GM19324 (cell line): ENCODE measurements at regions not wholly inside any gene's neighbourhood (a gene's known extent, or its start where the extent isn't known, plus 50 kb on each side); places are given as distances from the start of the nearest gene placed in this dataset.

Experiments
- ATAC-seq: cut with Tn5 transposase; IDR thresholded peaks from one replicate; pipeline ENCODE4 v1.9.1; 2021; ENCODE audit warnings: mild to moderate bottlenecking, moderate library complexity; ENCODE audit not compliant: unreplicated experiment, low FRiP score

GRCh38 chr10:110373857-110374654 is 69.3 kb upstream of the SMNDC1 start:
- no peak for ATAC-seq

DNA sequence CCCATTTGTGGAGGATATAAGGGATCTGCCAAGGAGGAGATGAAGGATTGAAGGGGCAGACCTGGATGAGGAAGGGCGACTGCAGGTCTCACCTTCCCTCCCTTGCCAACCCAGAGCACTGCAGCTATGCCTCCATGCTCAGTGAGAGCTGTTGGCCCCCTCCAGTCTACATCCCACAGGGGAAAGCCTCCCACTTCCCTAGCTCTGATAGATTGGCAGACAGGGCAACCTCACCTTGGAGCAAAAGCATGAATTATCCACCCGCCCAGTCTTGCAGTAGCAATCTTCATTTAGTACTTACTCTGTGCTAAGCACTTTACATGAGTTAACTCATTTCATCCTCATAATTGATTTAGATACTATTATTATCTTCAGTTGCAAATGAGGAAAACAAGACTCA is 70.4 kb upstream of the SMNDC1 start:
- no peak for ATAC-seq

GRCh38 chr10:110376021-110376766 is 71.5 kb upstream of the SMNDC1 start:
- no peak for ATAC-seq

- no peak for ATAC-seq
Observed at GRCh38 chr10:110376767-110377160, 72.0 kb upstream of the SMNDC1 start.

- ATAC-seq = no peak
Observed at GRCh38 chr10:110378006-110378405, 73.3 kb upstream of the SMNDC1 start.

GRCh38 chr10:110378533-110379108 is 73.9 kb upstream of the SMNDC1 start:
- ATAC-seq = no peak

DNA sequence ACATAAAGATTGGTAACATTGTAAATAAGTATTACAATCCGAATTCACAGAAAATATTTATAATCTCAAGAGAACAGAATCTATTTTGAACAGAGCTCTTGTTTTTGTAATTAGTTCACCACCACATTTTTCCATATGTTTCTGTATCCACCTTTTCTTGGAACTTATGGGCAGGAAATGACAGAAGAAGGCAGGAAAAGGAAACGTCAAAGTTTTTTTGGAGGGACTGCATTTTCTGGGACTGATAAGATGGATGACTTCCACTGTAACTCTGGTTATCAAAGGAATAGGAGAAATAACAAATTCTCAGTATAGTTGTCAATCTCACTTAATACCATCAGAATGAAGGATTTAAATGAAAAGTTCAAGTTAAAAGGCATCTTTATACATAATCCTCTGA is 75.1 kb upstream of the SMNDC1 start:
- no peak for ATAC-seq

GRCh38 chr10:110380293-110380692 is 75.6 kb upstream of the SMNDC1 start:
- no peak for ATAC-seq

GRCh38 chr10:110382695-110383094 is 78.0 kb upstream of the SMNDC1 start:
- ATAC-seq = no peak

DNA sequence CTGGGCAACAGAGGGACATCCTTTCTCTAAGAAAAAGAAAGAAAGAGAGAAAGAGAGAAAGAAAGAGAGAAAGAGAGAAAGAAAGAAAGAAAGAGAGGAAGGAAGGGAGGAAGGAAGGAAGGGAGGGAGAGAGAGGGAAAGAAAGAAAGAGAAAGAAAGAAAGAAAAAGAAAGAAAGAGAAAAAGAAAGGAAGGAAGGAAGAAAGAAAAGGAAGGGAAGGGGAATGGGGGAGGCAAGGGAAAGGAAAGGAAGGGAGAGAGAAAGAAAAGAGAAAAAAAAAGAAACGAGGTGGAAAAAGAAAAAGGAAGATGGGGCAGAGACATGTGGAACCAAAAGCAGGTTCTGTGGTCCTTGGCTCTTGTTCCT is 82.9 kb upstream of the SMNDC1 start:
- ATAC-seq = no peak

DNA sequence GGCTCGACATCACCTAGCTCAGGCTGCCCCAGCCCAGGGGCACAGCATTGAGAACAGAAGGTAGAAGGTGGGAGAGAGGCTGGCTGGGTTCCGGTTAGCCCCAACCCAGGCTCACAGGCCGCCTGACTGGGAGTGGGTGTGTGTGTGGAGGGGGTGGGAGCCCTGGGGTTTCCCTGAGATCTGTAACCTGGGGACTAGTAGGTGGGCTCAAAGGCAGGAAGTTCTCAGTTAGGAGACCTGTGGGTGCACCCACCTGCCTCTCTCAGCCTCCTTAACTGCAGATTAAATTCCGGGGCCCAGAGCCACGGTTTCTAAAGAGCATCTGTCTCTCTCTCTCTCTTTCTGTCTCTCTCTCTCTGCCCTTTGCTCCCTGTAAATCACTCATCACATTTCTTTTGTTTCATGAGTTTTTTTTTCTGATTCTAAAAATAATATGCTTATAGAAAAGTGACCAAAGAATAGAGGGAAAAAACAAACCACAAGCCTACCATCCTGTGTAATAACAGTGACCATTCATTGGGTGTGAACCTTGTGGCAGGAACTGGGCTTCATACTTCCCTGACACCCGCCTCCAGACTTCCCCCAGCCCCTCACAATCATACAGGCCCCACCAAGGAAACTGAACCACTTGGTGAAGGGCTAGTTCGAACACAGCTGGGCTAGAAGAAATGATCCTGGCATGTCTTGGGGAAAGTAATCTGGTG is 83.4 kb upstream of the SMNDC1 start:
- peak; percentile 79 for ATAC-seq

DNA sequence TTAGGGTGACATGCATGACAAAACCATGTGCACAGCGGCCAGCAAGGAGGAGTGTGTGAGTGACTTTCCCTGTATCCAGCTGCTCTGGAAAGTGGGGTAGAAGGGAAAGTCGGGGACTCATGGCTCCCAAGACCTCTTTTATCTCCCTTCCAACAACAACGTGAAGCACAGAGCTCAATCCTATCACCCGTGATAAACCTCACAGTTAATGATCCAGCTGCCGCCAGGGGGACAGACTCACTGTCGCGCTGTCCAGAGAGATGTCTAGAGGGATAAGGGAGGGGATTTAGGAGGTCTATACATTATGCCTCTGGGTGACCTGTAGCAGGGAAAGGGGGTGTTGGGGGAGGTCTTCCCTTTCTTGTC is 84.0 kb upstream of the SMNDC1 start:
- no peak for ATAC-seq

GRCh38 chr10:110389255-110389654 is 84.5 kb upstream of the SMNDC1 start:
- ATAC-seq = no peak

- no peak for ATAC-seq
Observed at GRCh38 chr10:110391541-110391940, 86.8 kb upstream of the SMNDC1 start.

DNA sequence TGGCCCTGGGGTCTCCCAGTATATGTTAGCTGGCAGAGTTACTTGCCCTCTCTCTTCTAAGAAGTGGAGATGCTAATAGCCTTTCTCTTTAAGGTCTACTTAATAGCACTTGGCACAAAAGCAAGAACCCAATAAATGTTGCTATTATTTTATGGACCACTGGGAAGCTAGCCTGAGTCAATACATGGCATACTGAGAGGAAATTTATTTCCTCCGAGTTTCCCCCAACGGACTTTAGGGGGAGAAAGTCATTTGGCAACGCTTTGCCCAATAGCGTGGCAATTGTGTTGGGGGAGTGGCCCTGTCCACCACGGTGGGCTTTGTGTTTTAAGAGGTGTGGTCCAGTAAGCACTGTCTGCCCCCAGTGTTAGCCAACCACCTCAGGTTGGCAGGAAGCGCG is 87.4 kb upstream of the SMNDC1 start:
- no peak for ATAC-seq

DNA sequence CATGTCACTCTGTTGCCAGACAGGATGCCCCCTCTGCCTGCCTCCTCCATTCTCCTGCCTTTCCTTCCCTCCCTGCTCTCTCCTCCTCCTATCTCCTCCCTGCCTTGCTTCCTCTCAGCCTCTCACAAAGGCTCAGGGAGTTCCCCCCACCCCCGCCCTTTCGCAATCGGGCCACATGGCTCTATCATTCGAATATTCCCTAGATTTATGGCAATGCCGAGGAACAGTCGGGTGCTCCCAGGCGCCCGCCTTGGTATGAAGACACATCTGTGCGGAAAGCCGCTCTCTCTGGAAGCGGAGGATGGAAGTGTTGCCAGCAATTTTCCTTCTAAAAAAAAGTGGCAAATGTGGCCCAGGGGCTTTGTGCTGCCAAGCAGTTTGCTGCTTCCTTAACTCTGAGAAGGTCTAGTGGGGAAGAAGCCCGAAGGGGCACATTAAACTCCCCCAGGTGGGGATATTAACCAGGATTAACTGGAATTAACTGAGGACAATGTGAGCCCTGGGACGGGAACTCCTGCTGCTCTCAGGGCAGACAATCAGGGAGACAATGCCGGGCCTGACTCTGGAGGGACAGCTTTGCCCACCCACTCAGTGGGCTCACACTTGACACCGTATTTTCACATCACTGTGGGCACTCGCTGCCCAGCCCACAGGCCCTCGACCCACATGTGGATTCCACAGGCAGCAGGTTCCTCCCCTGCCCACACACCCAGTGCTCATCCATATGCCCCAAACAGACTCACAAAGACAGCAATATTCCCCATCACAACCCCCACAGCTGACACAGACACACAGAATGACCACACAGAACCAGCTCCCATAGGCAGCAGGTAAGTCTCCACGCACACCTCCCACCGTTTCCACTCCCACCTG is 88.4 kb upstream of the SMNDC1 start:
- no peak for ATAC-seq

GRCh38 chr10:110393866-110394265 is 89.1 kb upstream of the SMNDC1 start:
- ATAC-seq = no peak

GRCh38 chr10:110394296-110394695 is 89.6 kb upstream of the SMNDC1 start:
- no peak for ATAC-seq

- no peak for ATAC-seq
Observed at GRCh38 chr10:110394898-110395297, 90.2 kb upstream of the SMNDC1 start.
